ENCODE measurements at regions not wholly inside any gene's neighbourhood (a gene's known extent, or its start where the extent isn't known, plus 50 kb on each side); places are given as distances from the start of the nearest gene placed in this dataset.

DNA sequence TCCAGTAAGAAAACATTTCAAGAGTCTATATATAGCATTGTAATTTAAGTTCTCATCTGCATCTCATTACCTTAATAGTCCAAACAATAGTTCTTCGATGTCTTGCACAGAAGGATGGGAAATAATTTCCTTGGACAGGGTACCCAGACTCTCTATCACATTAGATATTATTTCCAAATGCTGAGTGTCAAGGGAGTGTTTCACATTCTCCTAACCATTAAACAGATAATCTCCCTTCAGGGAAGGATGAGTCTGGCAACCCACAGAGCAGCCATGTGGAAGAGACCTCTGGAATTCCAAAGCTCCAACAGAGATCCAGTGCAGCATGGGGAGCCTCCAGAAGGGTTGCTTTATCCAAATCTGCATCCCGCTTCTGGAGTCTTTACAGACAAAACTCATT, 89.6 kb downstream of the FZD1 start:
- TF ChIP-seq EZH2phosphoT487 (IDR thresholded peaks at IDR 0.05; ENCODE audit: insufficient read depth, low read depth) = no peak
- TF ChIP-seq EZH2 (IDR thresholded peaks at IDR 0.05; ENCODE audit: insufficient read depth, poor library complexity, severe bottlenecking) = no peak

All from GM23248 (cell line).